ENCODE measurements at regions not wholly inside any gene's neighbourhood (a gene's known extent, or its start where the extent isn't known, plus 50 kb on each side); places are given as distances from the start of the nearest gene placed in this dataset.

DNA sequence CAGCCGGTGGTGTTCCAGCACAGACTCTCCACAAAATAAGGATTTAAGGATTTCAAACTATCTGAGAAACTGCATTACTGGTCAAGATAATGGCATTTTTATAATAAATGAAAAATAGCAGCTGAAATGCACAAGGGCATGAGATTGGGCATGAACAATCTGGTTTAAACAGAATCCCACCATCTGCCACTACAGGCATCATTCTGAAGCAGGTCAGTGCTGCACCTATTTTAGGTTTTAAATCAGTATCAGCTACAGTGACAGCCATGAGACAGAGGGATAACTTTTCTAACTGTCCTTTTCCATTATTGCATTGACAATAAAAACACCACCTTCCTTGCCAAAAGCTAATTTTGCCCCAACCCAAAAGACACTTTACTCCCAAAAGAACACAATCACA is 186.8 kb downstream of the ETV1 start (continued):
- TF ChIP-seq, protein P1, sequence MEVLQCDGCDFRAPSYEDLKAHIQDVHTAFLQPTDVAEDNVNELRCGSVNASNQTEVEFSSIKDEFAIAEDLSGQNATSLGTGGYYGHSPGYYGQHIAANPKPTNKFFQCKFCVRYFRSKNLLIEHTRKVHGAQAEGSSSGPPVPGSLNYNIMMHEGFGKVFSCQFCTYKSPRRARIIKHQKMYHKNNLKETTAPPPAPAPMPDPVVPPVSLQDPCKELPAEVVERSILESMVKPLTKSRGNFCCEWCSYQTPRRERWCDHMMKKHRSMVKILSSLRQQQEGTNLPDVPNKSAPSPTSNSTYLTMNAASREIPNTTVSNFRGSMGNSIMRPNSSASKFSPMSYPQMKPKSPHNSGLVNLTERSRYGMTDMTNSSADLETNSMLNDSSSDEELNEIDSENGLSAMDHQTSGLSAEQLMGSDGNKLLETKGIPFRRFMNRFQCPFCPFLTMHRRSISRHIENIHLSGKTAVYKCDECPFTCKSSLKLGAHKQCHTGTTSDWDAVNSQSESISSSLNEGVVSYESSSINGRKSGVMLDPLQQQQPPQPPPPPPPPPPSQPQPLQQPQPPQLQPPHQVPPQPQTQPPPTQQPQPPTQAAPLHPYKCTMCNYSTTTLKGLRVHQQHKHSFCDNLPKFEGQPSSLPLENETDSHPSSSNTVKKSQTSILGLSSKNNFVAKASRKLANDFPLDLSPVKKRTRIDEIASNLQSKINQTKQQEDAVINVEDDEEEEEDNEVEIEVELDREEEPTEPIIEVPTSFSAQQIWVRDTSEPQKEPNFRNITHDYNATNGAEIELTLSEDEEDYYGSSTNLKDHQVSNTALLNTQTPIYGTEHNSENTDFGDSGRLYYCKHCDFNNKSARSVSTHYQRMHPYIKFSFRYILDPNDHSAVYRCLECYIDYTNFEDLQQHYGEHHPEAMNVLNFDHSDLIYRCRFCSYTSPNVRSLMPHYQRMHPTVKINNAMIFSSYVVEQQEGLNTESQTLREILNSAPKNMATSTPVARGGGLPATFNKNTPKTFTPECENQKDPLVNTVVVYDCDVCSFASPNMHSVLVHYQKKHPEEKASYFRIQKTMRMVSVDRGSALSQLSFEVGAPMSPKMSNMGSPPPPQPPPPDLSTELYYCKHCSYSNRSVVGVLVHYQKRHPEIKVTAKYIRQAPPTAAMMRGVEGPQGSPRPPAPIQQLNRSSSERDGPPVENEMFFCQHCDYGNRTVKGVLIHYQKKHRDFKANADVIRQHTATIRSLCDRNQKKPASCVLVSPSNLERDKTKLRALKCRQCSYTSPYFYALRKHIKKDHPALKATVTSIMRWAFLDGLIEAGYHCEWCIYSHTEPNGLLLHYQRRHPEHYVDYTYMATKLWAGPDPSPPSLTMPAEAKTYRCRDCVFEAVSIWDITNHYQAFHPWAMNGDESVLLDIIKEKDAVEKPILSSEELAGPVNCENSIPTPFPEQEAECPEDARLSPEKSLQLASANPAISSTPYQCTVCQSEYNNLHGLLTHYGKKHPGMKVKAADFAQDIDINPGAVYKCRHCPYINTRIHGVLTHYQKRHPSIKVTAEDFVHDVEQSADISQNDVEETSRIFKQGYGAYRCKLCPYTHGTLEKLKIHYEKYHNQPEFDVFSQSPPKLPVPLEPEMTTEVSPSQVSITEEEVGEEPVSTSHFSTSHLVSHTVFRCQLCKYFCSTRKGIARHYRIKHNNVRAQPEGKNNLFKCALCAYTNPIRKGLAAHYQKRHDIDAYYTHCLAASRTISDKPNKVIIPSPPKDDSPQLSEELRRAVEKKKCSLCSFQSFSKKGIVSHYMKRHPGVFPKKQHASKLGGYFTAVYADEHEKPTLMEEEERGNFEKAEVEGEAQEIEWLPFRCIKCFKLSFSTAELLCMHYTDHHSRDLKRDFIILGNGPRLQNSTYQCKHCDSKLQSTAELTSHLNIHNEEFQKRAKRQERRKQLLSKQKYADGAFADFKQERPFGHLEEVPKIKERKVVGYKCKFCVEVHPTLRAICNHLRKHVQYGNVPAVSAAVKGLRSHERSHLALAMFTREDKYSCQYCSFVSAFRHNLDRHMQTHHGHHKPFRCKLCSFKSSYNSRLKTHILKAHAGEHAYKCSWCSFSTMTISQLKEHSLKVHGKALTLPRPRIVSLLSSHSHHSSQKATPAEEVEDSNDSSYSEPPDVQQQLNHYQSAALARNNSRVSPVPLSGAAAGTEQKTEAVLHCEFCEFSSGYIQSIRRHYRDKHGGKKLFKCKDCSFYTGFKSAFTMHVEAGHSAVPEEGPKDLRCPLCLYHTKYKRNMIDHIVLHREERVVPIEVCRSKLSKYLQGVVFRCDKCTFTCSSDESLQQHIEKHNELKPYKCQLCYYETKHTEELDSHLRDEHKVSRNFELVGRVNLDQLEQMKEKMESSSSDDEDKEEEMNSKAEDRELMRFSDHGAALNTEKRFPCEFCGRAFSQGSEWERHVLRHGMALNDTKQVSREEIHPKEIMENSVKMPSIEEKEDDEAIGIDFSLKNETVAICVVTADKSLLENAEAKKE (CRISPR knock-in tag; IDR thresholded peaks at IDR 0.05), result no peak
- TF ChIP-seq CREB1 (CRISPR knock-in tag; IDR thresholded peaks at IDR 0.05; ENCODE audit: low read depth) (no peak), NANOG (IDR thresholded peaks at IDR 0.05; ENCODE audit: borderline replicate concordance) (no peak), JUNB (IDR thresholded peaks at IDR 0.05; ENCODE audit: unreplicated experiment) (no peak), STAT1 (IDR thresholded peaks at IDR 0.05; ENCODE audit: unreplicated experiment) (no peak), EZH2phosphoT487 (IDR thresholded peaks at IDR 0.05; ENCODE audit: unreplicated experiment) (no peak), EZH2 (IDR thresholded peaks at IDR 0.05; ENCODE audit: low read depth, unreplicated experiment) (no peak)

DNA sequence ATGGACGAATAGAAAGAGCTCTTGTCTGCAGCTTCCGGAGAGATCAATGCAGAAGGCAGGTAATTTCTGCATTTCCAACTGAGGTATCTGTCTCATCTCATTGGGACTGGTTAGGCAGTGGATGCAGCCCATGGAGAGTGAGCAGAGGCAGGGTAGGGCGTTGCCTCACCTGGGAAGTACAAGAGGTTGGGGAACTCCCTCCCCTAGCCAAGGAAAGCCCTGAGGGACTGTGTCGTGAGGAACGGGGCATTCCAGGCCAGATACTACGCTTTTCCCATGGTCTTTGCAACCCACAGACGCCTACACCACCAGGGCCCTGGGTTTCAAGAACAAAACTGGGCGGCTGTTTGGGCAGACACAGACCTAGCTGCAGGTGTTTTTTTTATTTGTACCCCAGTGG is 186.3 kb downstream of the ETV1 start:
- Histone ChIP-seq H3K79me2 (replicated peaks; ENCODE audit: insufficient read depth) (peaks cover 74% of the 10 kb centered on the region), H3K27ac (ENCODE audit: low read depth) (no peak overlapping the region), H2AFZ (no peak overlapping the region), H3K9me2 (ENCODE audit: insufficient read depth) (no peaks in the 10 kb centered on the region), H3K27me3 (ENCODE audit: insufficient read depth) (no peaks in the 10 kb centered on the region), H3K4me3 (no peak overlapping the region), H4K20me1 (replicated peaks; ENCODE audit: insufficient read depth) (no peaks in the 10 kb centered on the region), H3F3A (replicated peaks; ENCODE audit: low read depth) (no peaks in the 10 kb centered on the region), H3K4me1 (ENCODE audit: insufficient read depth) (peaks cover 20% of the 10 kb centered on the region), H3K36me3 (ENCODE audit: insufficient read depth) (no peaks in the 10 kb centered on the region), H3K4me2 (no peak overlapping the region; the same call in 1 of the 2 replicates)
- DNase-seq (ENCODE audit: low spot score), result no peak
- TF ChIP-seq NANOG (IDR thresholded peaks at IDR 0.05; ENCODE audit: borderline replicate concordance), result no peak
- TF ChIP-seq, protein P2, sequence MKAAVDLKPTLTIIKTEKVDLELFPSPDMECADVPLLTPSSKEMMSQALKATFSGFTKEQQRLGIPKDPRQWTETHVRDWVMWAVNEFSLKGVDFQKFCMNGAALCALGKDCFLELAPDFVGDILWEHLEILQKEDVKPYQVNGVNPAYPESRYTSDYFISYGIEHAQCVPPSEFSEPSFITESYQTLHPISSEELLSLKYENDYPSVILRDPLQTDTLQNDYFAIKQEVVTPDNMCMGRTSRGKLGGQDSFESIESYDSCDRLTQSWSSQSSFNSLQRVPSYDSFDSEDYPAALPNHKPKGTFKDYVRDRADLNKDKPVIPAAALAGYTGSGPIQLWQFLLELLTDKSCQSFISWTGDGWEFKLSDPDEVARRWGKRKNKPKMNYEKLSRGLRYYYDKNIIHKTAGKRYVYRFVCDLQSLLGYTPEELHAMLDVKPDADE (IDR thresholded peaks at IDR 0.05), result no peak
- no peak for TF ChIP-seq EZH2 (IDR thresholded peaks at IDR 0.05; ENCODE audit: low read depth, unreplicated experiment)
- TF ChIP-seq EZH2phosphoT487 (IDR thresholded peaks at IDR 0.05; ENCODE audit: unreplicated experiment), result no peak
- TF ChIP-seq, protein P3, sequence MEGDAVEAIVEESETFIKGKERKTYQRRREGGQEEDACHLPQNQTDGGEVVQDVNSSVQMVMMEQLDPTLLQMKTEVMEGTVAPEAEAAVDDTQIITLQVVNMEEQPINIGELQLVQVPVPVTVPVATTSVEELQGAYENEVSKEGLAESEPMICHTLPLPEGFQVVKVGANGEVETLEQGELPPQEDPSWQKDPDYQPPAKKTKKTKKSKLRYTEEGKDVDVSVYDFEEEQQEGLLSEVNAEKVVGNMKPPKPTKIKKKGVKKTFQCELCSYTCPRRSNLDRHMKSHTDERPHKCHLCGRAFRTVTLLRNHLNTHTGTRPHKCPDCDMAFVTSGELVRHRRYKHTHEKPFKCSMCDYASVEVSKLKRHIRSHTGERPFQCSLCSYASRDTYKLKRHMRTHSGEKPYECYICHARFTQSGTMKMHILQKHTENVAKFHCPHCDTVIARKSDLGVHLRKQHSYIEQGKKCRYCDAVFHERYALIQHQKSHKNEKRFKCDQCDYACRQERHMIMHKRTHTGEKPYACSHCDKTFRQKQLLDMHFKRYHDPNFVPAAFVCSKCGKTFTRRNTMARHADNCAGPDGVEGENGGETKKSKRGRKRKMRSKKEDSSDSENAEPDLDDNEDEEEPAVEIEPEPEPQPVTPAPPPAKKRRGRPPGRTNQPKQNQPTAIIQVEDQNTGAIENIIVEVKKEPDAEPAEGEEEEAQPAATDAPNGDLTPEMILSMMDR (conservative IDR thresholded peaks at IDR 0.05; ENCODE audit: low read depth in 2 of 2), result no peak
- Mint-ChIP-seq H3K27me3 (ENCODE audit: insufficient read depth, low read depth, poor library complexity) (no peaks in the 10 kb centered on the region), H3K9me3 (peaks cover 10% of the 10 kb centered on the region), H3K36me3 (ENCODE audit: low read depth) (peaks cover 17% of the 10 kb centered on the region; the same call in 2 of the 3 replicates), H3K4me1 (peaks cover 26% of the 10 kb centered on the region), H3K27ac (no peak overlapping the region), H3K4me3 (no peak overlapping the region)
- no peak for ATAC-seq

All from GM23338 (cell line).